HG02973 (cell line): ENCODE measurements at regions not wholly inside any gene's neighbourhood (a gene's known extent, or its start where the extent isn't known, plus 50 kb on each side); places are given as distances from the start of the nearest gene placed in this dataset.

Experiments
- ATAC-seq: cut with Tn5 transposase; IDR thresholded peaks from one replicate; pipeline ENCODE4 v1.9.1; 2021; ENCODE audit warnings: moderate library complexity; ENCODE audit not compliant: unreplicated experiment

DNA sequence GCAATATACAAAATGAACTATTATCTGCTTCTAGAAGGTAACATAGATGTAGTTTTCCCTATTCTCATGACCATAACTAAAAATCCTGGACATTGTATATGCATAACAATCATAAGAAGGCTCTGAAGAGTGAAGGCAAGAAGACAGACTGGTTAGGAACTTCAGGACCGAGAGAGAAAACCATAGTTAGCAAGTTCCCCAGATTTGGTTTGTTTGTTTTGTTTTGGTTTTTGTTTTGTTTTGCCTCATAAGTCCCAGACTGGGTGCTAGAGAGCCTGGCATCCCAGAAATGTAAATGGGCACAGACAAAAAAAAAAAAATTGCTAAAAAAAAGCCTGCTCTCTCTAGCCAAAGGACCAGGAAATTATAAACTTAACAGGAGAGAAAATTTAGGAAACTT is 192.2 kb upstream of the FBXO11 start:
- ATAC-seq = no peak

DNA sequence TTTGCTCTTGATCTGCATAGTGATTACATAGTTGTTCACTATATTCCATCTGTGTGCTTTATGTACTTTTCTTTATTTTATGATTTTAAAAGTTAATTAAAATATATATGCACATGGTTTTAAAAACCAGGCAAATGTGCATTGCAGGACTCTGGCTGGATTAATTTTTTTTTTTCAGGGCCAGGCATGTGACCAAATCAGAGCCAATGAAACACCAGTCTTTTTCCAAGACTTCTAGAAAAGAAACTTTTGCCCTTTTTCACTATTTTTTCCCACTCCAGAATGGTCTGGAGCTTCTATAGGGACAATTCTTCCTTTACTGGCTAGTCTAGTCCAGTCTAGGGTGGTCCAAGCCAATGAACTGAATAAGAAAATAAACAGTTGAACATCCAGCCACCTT is 198.1 kb upstream of the FBXO11 start:
- no peak for ATAC-seq

DNA sequence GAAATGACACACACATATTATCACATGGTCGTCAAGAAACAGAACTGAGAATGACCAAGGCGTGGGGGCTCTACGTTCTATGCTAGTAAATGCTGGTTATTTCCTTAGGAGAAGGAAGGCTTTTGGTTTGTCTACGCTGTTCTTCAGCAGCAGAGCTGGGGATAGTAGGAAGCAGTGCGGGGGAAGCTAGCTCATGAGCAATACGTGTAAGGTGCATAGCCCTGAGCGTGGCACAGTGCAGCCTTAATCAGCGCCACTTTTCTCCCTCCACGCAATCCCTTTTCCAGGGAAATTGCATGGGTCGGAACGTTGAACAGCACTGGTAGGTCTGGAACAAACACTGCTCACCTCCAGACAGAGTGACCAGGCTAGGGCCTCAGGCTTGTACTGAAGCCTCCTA is 199.6 kb upstream of the FBXO11 start:
- no peak for ATAC-seq

DNA sequence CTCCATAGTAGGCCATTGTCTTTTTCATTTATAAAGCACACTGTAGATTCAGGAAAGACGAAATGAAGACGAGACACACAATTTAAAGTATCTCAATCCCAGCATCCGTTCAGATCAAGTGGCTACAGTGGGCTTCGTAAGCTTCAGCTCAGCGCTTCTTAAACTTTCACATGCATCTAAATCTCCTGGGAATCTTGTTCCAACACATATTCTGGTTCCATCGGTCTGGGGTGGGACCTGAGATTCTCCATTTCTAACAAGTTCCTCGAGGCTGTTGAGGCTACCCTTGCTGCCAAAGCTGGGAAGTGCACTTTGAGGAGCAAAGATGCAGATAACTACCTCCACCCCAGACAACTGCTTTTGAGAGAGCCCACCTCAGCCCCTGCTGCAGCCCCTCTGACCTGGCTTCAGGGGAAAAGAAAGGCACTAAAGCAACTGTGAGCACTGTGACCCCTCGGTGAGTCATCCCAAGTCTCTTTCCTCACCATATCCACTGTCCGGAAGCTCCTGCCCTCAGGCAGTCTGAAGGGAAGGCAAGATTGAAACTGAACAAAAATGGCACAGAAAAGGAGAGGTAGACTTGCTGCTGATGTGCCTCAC is 201.1 kb upstream of the FBXO11 start:
- no peak for ATAC-seq

DNA sequence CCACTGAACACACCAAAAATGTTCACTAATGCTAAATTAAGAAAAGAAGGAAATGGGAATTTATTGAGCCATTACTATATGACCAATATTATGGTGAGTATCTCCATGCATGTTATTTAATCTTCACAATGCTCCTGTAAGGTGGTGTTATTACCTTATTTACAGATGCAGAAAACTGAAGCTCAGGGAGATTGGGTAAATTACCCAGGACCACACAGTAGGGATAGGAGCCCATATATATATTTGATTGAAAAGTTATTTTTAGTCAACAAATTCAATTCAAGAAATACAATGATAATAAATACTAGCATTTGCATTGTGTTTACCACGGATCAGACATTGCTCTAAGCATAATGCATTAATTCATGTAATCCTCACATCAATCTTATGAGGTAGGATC is 202.2 kb upstream of the FBXO11 start:
- ATAC-seq = no peak

DNA sequence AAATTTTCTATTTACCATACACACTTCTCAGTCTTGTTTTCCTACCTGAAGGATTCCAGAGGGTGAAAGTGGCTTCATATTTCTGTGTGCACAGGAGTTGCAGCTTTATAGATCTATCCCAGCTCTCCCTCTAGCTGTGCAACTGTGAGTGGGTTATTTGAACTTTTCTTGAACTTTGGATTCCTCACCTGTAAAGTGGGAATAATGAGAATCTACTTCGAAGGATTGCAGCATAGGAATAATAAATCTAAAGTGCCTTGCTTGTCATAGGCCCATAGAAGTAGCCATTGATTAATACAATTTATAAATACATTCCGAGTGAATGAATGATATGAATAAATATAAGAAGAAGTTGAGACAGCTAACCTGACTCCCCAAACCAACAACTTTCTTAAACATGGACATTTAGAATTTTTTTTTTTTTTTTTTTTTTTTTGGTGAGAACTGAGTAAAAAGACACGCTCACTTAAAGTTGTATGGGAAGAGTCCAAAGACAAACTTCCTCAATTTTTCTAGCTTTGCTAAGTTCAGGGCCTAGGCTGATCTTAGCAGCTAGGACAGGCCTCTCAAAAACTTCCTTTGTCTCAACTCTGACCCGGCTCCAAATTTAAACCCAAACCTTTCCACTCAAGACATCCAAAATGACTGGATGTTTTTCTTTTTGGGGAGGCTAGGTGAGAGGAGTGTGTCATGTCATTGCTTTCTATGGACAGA is 203.3 kb upstream of the FBXO11 start:
- no peak for ATAC-seq

DNA sequence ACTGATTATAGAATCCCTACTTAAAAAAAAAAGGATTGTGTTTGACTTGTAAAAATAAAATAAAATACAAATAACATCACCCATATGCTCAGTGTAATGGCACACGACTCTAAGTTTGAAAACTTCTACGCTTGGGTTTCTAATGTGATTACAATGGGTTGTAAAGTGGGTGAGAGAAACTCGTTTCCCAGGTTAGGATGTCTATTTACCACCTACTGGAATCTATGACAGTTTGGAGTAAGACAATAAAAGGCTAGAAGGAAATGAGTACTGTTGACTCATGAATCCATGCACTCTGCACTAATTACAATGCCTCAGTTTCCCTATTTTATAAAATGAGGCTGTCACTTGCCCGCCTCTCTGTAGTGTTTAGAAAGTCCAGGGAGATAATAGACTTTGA is 204.0 kb upstream of the FOXN2 start:
- ATAC-seq = no peak

DNA sequence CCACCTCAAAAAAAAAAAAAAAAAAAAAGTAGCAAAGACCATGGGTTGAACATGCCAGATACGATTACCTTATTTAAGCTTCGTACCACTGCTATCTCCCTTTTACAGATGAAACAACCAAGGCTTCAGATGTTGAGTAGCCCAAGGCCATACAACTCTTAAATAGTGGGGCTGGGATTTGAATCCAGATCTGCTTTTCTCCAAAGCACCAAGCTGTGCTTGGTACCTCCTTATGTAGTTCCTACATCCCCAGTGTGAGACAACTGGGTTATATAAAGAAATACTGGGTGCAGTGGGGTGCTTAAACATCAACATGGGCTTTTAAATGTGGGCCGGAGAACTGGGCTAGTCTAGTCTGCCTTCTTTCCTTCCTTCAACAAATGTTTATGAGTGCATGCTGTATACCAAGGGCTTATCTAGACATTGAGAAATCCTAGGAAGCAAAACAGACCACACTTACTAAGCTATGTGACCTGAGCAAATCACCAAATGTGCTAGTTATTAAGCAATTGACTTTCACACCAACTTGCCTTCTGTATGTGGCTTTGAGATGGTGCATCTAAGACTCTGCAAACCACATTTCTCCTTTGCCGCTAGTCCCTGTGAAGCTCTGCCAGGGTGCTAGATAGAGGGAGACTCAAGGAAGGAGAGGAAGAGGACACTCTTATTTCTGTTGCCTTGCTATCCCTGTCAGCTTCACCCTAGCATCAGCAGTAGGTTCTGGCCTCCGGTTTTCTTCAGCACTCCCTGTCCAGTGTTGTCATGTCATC is 201.4 kb upstream of the FOXN2 start:
- ATAC-seq = no peak

DNA sequence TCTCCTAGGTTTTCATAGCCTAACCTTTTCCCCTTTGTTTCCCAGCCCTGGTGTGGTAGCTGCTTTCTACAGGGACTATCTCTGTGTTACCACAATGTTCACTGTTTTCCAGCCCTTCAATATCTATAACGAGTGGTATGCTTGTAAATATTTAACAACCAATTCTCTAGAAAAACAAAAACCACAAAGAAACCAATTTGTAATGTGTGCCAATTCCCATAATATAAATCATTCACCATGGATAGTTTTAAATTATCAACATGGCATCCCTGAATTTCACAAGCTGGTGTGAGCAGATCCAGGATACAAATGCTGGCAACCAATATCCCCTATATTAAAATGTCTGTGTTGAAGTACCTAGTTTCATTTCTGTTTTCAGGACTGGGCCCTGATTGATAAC is 200.7 kb upstream of the FOXN2 start:
- no peak for ATAC-seq

DNA sequence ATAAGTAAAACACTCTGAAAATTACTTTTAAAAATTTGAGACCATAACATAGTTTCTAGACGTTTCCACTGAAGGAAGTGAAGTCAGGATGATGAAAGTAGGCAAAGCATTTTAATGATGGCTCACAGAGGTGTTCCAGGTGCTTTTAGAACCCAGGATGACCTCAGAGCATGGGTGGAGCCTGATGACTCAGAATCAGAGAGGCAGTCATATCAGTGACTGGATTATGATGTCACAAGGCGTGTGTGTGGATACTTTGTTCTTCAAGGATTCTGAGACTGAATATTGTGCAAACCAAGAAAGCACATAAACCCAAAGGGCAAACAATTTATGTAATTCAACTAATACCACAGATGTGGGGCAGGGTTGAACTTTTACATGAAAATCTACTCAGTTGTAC is 200.2 kb upstream of the FOXN2 start:
- ATAC-seq = peak; percentile 64

DNA sequence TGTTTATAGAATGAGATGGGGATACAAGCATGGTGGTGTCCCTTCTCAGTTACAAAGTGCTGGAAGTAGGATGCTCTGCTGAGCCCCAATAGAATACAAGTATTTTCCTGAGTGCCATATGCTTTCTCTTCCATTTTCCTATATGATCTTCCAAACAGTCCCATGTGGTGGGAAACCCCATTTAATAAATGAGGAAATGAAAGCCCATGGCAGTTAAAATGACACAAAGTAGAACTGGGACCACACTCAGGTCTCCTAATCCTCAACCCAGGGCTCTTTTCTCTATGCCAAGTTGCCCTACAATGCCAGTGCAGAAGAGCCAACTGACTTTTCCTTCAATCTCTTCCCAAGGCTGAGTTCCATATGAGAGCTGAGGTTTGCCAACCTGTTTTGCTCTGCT is 198.0 kb upstream of the FOXN2 start:
- ATAC-seq = no peak

DNA sequence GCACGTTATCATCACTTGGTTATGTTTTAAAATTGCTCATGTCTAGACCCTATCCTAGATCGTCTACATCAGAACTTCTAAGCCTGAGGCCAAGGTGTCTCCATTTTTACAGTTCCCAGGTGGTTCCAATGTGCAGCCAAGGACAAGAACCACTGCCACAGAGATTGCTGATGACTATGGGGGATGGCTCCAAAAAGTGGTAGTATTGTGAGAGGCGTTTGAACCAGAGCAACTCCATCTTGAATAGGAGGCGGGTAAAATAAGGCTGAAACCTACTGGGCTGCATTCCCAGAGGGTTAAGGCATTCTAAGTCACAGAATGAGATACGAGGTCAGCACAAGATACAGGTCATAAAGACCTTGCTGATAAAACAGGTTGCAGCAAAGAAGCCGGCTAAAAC is 195.6 kb upstream of the FOXN2 start:
- no peak for ATAC-seq

DNA sequence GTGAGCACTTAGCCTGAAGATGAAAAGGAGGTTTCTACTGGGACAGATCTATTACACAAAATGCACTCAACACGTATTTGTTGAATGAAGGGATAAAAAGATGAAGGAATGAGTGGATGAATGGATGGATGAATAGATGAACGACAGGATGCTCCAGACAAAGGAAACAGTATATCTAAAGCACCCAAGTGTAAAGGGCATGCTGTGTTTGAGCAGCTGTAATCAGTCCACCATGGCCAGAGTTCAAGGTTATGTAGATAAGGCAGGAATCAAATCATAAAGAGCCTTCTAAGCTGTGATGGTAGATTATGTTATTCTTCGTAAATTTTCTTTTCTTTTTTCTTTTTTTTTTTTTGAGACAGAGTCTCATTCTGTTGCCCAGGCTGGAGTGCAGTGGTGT is 194.4 kb upstream of the FOXN2 start:
- ATAC-seq = no peak

DNA sequence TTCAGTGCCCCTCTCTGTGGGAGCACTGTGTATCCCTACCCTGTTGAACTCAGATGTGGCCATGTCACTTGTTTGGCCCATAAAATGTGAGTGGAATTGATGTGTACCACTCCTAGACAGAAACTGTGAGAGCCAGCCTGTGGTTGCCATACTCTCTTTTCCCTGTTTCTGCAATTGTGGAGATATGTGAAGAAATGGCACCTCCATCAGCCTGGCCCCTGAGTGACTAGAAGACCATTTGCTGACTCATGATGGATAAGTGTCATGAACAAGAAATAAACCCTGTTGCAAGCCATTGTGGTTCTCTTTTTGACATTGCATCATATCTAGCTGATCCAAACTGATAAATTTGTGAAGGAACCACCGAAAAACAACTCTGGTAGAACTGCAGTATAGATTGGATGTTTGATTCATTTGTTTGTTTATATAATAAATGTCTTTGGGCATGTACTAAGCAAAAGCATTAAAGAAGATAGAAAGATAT is 193.7 kb upstream of the FOXN2 start:
- ATAC-seq = no peak

DNA sequence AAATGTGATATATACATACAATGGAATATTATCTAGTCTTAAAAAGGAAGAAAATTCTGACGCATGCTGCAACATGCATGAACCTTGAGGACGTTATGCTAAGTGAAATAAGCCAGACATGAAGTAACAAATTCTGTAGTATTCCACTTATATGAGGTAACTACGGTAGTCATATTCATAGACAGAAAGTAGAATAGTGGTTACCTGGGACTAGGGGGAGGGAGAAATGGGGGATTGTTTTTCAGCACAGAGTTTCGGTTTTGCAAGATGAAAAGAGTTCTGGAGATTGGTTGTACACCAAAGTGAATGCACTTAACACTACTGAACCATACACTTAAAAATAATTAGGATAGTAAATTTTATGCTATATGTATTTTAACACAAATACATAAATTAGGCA is 192.3 kb upstream of the FOXN2 start:
- no peak for ATAC-seq

DNA sequence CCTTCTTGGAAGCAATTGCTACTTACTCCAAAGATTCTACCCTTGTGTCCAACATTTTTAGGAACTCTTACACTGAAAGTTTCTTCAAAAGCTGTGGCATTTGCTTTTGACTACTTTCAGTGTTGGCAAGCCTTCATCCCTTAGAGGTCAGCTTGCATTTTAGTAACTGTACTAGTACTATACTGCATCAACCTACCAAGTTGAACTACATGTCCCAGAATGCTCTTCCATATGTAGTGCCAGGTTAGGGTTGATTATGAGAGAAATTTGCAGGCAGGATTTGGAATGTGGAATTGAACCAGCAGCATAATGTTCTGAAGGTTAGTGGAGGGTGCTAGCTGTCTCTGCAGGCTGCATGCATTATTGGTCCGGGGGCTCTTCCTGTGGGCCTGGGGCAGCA is 189.9 kb upstream of the FOXN2 start:
- no peak for ATAC-seq

DNA sequence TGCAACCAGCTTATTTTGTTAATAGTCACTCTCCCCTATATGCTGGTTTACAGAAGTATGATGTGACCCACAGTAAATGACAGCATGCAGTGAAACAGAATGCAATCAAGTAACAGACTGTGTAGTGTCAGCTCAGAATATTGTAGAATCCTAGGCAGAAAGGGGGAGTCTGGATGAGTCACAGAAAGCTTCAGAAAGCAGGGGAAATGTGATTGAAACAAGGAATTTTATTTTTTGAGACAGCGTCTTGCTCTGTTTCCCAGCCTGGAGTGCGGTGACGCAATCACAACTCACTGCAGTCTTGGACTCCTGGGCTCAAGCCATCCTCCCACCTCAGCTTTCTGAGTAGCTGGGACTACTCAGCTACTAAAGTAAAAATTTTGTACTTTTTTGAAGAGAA is 188.3 kb upstream of the FOXN2 start:
- ATAC-seq = no peak

DNA sequence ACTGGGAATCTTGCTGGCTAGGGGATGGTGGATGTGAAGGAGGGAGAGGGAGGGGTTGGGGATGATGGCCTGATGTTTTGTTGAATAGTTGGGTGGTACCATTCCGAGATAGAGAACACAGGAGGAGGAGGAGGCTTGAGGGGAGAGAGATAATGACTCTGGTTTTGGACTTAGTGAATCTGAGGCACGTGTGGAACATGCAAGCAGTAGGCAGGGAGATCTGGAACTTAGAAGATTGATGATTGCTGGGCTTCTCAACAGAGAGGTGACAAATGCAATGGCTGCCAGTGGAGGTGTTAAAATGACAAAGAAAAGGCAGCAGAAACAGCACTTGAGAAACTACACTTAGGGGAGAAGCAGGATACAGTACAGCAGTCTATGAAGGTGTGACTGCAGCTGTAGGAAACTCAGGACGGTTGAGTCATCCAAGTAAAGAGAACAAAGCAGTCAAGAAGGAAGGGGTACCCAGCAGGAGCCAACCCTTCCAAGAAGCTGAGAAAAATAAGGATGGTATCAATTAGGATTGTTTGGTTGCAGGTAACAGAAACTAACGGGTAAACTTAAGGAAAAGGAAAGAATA is 186.8 kb upstream of the FOXN2 start:
- ATAC-seq = no peak

DNA sequence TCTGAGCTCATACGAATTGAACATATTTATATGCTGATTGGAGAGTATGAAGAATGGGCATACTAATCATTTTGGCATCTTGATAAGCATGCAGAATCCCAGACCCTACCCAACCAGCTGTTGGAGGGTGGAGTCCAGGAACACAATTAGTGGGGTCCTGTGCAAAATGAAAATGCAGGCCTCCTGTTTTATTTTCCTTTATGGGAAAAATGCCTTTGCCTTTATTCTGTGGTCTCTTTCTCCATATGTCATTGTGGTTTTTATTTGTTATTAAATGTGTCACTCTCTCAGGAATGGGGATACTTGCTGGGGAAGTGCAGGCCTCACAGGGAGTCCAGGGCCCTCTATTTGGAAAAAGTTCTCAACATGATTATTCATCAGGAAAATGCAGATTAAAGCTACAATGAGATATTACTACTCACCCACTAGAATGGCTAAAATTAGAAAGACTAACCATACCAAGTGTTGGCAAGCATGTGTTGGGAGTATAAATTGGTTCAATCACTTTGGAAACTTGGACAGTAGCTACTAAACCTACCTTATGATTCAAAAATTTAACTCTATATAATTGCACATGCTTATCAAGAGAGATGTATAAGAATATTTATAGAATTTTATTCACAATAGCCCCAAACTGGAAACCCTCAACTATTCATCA is 185.1 kb upstream of the FOXN2 start:
- no peak for ATAC-seq

DNA sequence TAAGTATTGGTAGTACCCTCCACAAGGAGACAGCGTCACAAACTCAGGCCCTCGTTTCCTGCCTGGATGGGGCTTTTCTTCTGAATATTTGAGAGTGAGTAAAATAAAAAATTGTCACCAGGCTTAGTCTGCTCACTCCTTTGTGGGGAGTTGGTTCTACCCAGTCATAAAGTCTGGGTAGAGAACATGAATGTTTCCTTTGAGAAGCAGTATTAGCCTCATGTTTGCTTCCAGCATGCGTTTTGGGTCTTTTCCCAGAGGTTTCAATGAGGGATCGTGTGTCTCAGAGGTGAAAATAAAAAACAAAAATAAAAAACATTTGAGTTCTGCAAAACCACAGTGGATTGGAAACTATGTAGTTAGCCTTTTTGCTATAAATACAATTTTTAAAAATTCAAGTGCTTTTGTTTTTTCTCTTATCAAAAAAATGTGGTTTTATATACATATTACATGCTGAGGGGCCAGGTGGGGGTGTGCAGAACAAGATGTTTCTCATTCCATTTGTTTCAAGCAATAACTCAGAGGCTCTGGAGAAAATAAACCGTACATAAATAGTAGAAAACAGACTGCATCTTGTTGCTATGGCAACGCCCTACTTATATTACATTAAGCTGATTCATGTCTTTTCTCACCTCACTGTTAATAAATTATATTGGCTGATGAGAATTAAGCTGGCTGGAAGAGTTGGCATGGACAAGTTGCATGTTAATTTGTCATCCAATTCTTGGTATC is 182.8 kb upstream of the FOXN2 start:
- no peak for ATAC-seq

DNA sequence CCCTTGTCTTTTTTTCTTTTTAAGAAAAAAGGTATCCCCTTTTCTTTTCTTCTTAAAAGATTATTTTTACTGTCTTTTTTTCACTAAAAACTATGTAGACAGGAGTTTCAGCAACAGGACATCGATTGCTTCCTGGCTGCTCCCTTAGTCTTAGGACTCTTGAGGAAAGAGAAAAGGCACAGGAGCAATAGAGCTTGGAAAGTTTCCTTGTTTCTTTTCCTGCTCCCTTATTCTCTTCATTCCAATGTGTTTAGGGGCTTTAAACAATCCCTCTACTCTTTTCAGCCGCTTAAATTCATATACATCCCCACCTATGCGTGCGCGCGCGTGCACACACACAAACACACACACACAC is 182.2 kb upstream of the FOXN2 start:
- ATAC-seq = no peak
